ENCODE measurements at regions not wholly inside any gene's neighbourhood (a gene's known extent, or its start where the extent isn't known, plus 50 kb on each side); places are given as distances from the start of the nearest gene placed in this dataset.
"Not testable (repeated sequence)": the region's sequence is repeated elsewhere in the genome, so short reads cannot be mapped to it uniquely, and the experiment has no call there.

- intact Hi-C loops (cut with DNase I; ENCODE audit: low total_unique reads) = no loop called here
- WGBS, 5 donors = 85 to 100% (median 93%) methylated on average over 5 of the region's 5 CpGs
Measured at GRCh38 chr11:133638921-133639320, 106.6 kb upstream of the OPCML start.

GRCh38 chr11:133636711-133637355 is 104.5 kb upstream of the OPCML start:
- WGBS, 5 donors = 48 to 61% (median 53%) methylated on average over 18 of the region's 18 CpGs
- peaks cover 0 to 34% (median 4%) of the 10 kb centered on the region in 3 donors for H3K27me3 ChIP-seq
- no peak overlapping the region for H3K27ac ChIP-seq
- DNase-seq = no peak
- H3K36me3 ChIP-seq = no peaks in the 10 kb centered on the region
- no peaks in the 10 kb centered on the region for H3K4me1 ChIP-seq
- H3K9me3 ChIP-seq = no peaks in the 10 kb centered on the region
- no peak overlapping the region for H3K4me3 ChIP-seq
- TF ChIP-seq, protein P1, sequence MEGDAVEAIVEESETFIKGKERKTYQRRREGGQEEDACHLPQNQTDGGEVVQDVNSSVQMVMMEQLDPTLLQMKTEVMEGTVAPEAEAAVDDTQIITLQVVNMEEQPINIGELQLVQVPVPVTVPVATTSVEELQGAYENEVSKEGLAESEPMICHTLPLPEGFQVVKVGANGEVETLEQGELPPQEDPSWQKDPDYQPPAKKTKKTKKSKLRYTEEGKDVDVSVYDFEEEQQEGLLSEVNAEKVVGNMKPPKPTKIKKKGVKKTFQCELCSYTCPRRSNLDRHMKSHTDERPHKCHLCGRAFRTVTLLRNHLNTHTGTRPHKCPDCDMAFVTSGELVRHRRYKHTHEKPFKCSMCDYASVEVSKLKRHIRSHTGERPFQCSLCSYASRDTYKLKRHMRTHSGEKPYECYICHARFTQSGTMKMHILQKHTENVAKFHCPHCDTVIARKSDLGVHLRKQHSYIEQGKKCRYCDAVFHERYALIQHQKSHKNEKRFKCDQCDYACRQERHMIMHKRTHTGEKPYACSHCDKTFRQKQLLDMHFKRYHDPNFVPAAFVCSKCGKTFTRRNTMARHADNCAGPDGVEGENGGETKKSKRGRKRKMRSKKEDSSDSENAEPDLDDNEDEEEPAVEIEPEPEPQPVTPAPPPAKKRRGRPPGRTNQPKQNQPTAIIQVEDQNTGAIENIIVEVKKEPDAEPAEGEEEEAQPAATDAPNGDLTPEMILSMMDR (IDR thresholded peaks at IDR 0.05) = no peak
- TF ChIP-seq POLR2AphosphoS5 (IDR thresholded peaks at IDR 0.05) (no peak), EP300 (IDR thresholded peaks at IDR 0.05) (no peak), POLR2A (IDR thresholded peaks at IDR 0.05) (no peak)
- intact Hi-C loops (cut with DNase I; ENCODE audit: low total_unique reads) = no loop called here

More at GRCh38 chr11:133638921-133639320, 106.6 kb upstream of the OPCML start:
- Histone ChIP-seq H3K36me3 (no peaks in the 10 kb centered on the region), H3K27ac (no peak overlapping the region), H3K27me3 (peaks cover 0 to 29% (median 4%) of the 10 kb centered on the region in 3 donors), H3K9me3 (no peaks in the 10 kb centered on the region), H3K4me3 (no peak overlapping the region), H3K4me1 (no peaks in the 10 kb centered on the region)
- TF ChIP-seq POLR2AphosphoS5 (IDR thresholded peaks at IDR 0.05) (no peak), EP300 (IDR thresholded peaks at IDR 0.05) (no peak), POLR2A (IDR thresholded peaks at IDR 0.05) (no peak)
- TF ChIP-seq, protein P1 (IDR thresholded peaks at IDR 0.05) = no peak
- no peak for DNase-seq

- intact Hi-C loops (cut with DNase I; ENCODE audit: low total_unique reads) = no loop called here
- no peak overlapping the region for H3K27ac ChIP-seq
- no peak for DNase-seq
- H3K4me1 ChIP-seq = no peaks in the 10 kb centered on the region
- no peaks in the 10 kb centered on the region for H3K9me3 ChIP-seq
- WGBS, 5 donors = 27 to 42% (median 31%) methylated on average over 3 of the region's 3 CpGs
- peaks cover 0 to 34% (median 4%) of the 10 kb centered on the region in 3 donors for H3K27me3 ChIP-seq
- H3K36me3 ChIP-seq = no peaks in the 10 kb centered on the region
- TF ChIP-seq POLR2AphosphoS5 (IDR thresholded peaks at IDR 0.05) = no peak
- TF ChIP-seq, protein P1 (IDR thresholded peaks at IDR 0.05) = no peak
- no peak for TF ChIP-seq POLR2A (IDR thresholded peaks at IDR 0.05)
- TF ChIP-seq EP300 (IDR thresholded peaks at IDR 0.05) = no peak
- no peak overlapping the region for H3K4me3 ChIP-seq
Measured at GRCh38 chr11:133635244-133635739, 103.0 kb upstream of the OPCML start.

DNA sequence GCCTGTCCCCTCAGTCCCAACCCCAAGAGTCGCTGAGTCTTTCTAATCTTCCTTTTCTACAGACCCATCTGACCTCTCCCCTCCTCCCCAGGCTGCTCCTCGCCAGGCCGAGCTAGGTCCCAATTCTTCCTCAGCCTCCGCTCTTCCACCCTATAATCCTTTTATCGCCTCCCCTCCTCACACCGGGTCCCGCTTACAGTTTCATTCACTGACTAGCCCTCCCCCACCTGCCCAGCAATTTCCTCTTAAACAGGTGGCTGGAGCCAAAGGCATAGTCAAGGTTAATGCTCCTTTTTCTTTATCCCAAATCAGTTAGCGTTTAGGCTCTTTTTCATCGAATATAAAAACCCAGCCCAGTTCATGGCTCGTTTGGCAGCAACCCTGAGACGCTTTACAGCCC is 96.1 kb upstream of the OPCML start:
- H3K27ac ChIP-seq; H3K27me3 ChIP-seq; H3K9me3 ChIP-seq; H3K4me3 ChIP-seq; H3K36me3 ChIP-seq; intact Hi-C loops (cut with DNase I; ENCODE audit: low total_unique reads); DNase-seq; H3K4me1 ChIP-seq: not testable (repeated sequence)
- 54 to 74% (median 65%) methylated on average over 10 to 11 of the region's 11 CpGs for WGBS, 5 donors

DNA sequence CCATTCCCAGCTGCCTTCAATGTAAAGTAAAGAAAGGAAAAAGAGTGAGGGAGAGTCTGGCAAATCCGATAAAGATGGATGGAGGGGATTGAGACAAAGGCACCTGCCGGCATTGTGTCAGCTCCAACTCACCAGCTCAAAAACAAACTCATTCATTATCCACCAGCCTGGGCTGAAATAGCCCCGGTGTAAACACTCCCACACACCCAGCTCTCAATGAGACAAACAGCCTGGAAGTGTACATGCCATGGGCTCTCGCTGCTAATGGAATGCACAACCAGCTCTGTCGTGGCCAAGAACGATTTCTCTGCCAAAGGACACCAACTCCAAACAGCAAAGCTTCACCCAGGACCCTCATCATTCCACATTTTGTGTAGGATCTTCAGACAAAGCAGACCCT is 89.3 kb upstream of the OPCML start:
- Histone ChIP-seq H3K27me3 (no peaks in the 10 kb centered on the region), H3K36me3 (no peaks in the 10 kb centered on the region), H3K27ac (no peak overlapping the region), H3K4me3 (no peak overlapping the region), H3K9me3 (peaks cover 0 to 12% (median 4%) of the 10 kb centered on the region in 4 donors), H3K4me1 (no peaks in the 10 kb centered on the region)
- intact Hi-C loops (cut with DNase I; ENCODE audit: low total_unique reads) = no loop called here
- DNase-seq = no peak
- TF ChIP-seq POLR2AphosphoS5 (IDR thresholded peaks at IDR 0.05) (no peak), POLR2A (IDR thresholded peaks at IDR 0.05) (no peak), EP300 (IDR thresholded peaks at IDR 0.05) (no peak)
- TF ChIP-seq, protein P1 (IDR thresholded peaks at IDR 0.05) = no peak
- WGBS, 5 donors = 28 to 44% (median 31%) methylated on average over 6 of the region's 6 CpGs

All from stomach (tissue), 8 donors.